NT2/D1 (cell line): ENCODE measurements at regions not wholly inside any gene's neighbourhood (a gene's known extent, or its start where the extent isn't known, plus 50 kb on each side); places are given as distances from the start of the nearest gene placed in this dataset.

Source experiments
- DNase-seq: peaks from one replicate; pipeline ENCODE4 v3.0.0-alpha.2; 2011; ENCODE audit warnings: low read depth, low spot score
- H3K27me3 ChIP-seq: 2 replicates; pipeline ENCODE4 v1.6.0; 2011; ENCODE audit warnings: mild to moderate bottlenecking; ENCODE audit not compliant: insufficient read length, insufficient read depth
- H3K36me3 ChIP-seq: 2 replicates; pipeline ENCODE4 v1.6.1; 2011; ENCODE audit warnings: mild to moderate bottlenecking, low read length, mixed read lengths; ENCODE audit not compliant: insufficient read depth, insufficient read length
- H3K4me1 ChIP-seq: 2 replicates; pipeline ENCODE4 v1.5.1; 2011; ENCODE audit not compliant: insufficient read depth, insufficient read length
- H3K4me3 ChIP-seq: 2 replicates; pipeline ENCODE4 v1.5.1; 2011; ENCODE audit warnings: low read depth; ENCODE audit not compliant: insufficient read length
- H3K9ac ChIP-seq: 2 replicates; pipeline ENCODE4 v1.6.0; 2011; ENCODE audit warnings: low read depth; ENCODE audit not compliant: insufficient read length
- H3K9me3 ChIP-seq: 2 replicates; pipeline ENCODE4 v1.5.1; 2011; ENCODE audit warnings: mild to moderate bottlenecking, low read length; ENCODE audit not compliant: insufficient read depth
- SUZ12 ChIP-seq: IDR thresholded peaks from 2 replicates; pipeline ENCODE4 v1.6.1; 2011; ENCODE audit not compliant: insufficient read length, insufficient read depth; ENCODE audit errors: extremely low read depth
- YY1 ChIP-seq: IDR thresholded peaks from 2 replicates; pipeline ENCODE4 v1.6.1; 2011; ENCODE audit not compliant: insufficient read length, insufficient read depth
- ZNF274 ChIP-seq: IDR thresholded peaks from 2 replicates; pipeline ENCODE4 v1.6.1; 2011; ENCODE audit warnings: mild to moderate bottlenecking, low read depth, low read length

- Histone ChIP-seq H3K27me3 (no peaks in the 10 kb centered on the region), H3K4me3 (no peak overlapping the region), H3K9me3 (no peaks in the 10 kb centered on the region; the same call in 1 of the 2 replicates), H3K9ac (no peak overlapping the region), H3K4me1 (no peaks in the 10 kb centered on the region), H3K36me3 (no peaks in the 10 kb centered on the region)
- DNase-seq = no peak
- TF ChIP-seq ZNF274 = no peak
These were observed 468.0 kb downstream of the TSHZ3 start for GRCh38 chr19:30881281-30881680.

GRCh38 chr19:30880551-30880950, 468.7 kb downstream of the TSHZ3 start:
- H3K27me3 ChIP-seq = no peaks in the 10 kb centered on the region
- H3K9me3 ChIP-seq = no peaks in the 10 kb centered on the region; the same call in 1 of the 2 replicates
- H3K9ac ChIP-seq = no peak overlapping the region
- DNase-seq = no peak
- no peak for TF ChIP-seq YY1
- no peak for TF ChIP-seq SUZ12
- TF ChIP-seq ZNF274 = no peak
- no peaks in the 10 kb centered on the region for H3K4me1 ChIP-seq
- no peaks in the 10 kb centered on the region for H3K36me3 ChIP-seq
- H3K4me3 ChIP-seq = no peak overlapping the region

GRCh38 chr19:30880151-30880550, 469.1 kb downstream of the TSHZ3 start:
- DNase-seq = no peak
- H3K36me3 ChIP-seq = no peaks in the 10 kb centered on the region
- H3K27me3 ChIP-seq = no peaks in the 10 kb centered on the region
- H3K4me3 ChIP-seq = no peak overlapping the region
- H3K9ac ChIP-seq = no peak overlapping the region
- no peaks in the 10 kb centered on the region; the same call in 1 of the 2 replicates for H3K9me3 ChIP-seq
- no peaks in the 10 kb centered on the region for H3K4me1 ChIP-seq
- TF ChIP-seq ZNF274 (no peak), YY1 (no peak), SUZ12 (no peak)

- TF ChIP-seq ZNF274 (no peak), YY1 (no peak), SUZ12 (no peak)
- H3K9me3 ChIP-seq = no peaks in the 10 kb centered on the region; the same call in 1 of the 2 replicates
- DNase-seq = no peak
These were observed 469.5 kb downstream of the TSHZ3 start for GRCh38 chr19:30879736-30880135.

GRCh38 chr19:30879225-30879624, 470.0 kb downstream of the TSHZ3 start:
- Histone ChIP-seq H3K9me3 (no peaks in the 10 kb centered on the region), H3K9ac (no peak overlapping the region), H3K4me1 (no peaks in the 10 kb centered on the region), H3K36me3 (no peaks in the 10 kb centered on the region), H3K27me3 (no peaks in the 10 kb centered on the region), H3K4me3 (no peak overlapping the region)
- no peak for DNase-seq
- TF ChIP-seq YY1 = no peak

More at GRCh38 chr19:30879736-30880135, 469.5 kb downstream of the TSHZ3 start:
- Histone ChIP-seq H3K36me3 (no peaks in the 10 kb centered on the region), H3K9ac (no peak overlapping the region), H3K4me3 (no peak overlapping the region), H3K27me3 (no peaks in the 10 kb centered on the region), H3K4me1 (no peaks in the 10 kb centered on the region)

- Histone ChIP-seq H3K9ac (no peak overlapping the region), H3K27me3 (no peaks in the 10 kb centered on the region), H3K36me3 (no peaks in the 10 kb centered on the region), H3K4me3 (no peak overlapping the region), H3K9me3 (no peaks in the 10 kb centered on the region), H3K4me1 (no peaks in the 10 kb centered on the region)
- DNase-seq = no peak
- TF ChIP-seq YY1 (no peak), ZNF274 (no peak), SUZ12 (no peak)
These were observed 470.7 kb downstream of the TSHZ3 start for GRCh38 chr19:30878495-30878894.

GRCh38 chr19:30877661-30878113, 471.5 kb downstream of the TSHZ3 start:
- no peaks in the 10 kb centered on the region for H3K9me3 ChIP-seq
- no peak overlapping the region for H3K4me3 ChIP-seq
- no peaks in the 10 kb centered on the region for H3K4me1 ChIP-seq
- DNase-seq = no peak
- no peak for TF ChIP-seq YY1
- no peak for TF ChIP-seq ZNF274
- no peak for TF ChIP-seq SUZ12
- H3K9ac ChIP-seq = no peak overlapping the region
- no peaks in the 10 kb centered on the region for H3K36me3 ChIP-seq
- no peaks in the 10 kb centered on the region for H3K27me3 ChIP-seq

- H3K27me3 ChIP-seq = no peaks in the 10 kb centered on the region
- H3K9me3 ChIP-seq = no peaks in the 10 kb centered on the region
- H3K36me3 ChIP-seq = no peaks in the 10 kb centered on the region
- H3K4me1 ChIP-seq = no peaks in the 10 kb centered on the region
- no peak for DNase-seq
- H3K4me3 ChIP-seq = no peak overlapping the region
- no peak overlapping the region for H3K9ac ChIP-seq
- TF ChIP-seq SUZ12 = no peak
- no peak for TF ChIP-seq YY1
- no peak for TF ChIP-seq ZNF274
These were observed 475.5 kb downstream of the TSHZ3 start for GRCh38 chr19:30873691-30874090.
